GM19397 (cell line): ENCODE measurements at regions not wholly inside any gene's neighbourhood (a gene's known extent, or its start where the extent isn't known, plus 50 kb on each side); places are given as distances from the start of the nearest gene placed in this dataset.

Source experiments
- ATAC-seq: cut with Tn5 transposase; IDR thresholded peaks from one replicate; pipeline ENCODE4 v1.9.1; 2021; ENCODE audit warnings: mild to moderate bottlenecking, moderate library complexity; ENCODE audit not compliant: unreplicated experiment

GRCh38 chr16:85162478-85163277, 50.4 kb upstream of the CIBAR2 start:
- no peak for ATAC-seq

- no peak for ATAC-seq
Measured at GRCh38 chr16:85163278-85164112, 51.2 kb upstream of the CIBAR2 start.

- no peak for ATAC-seq
Measured at GRCh38 chr16:85164431-85164830, 52.2 kb upstream of the CIBAR2 start.

GRCh38 chr16:85164838-85165516, 52.7 kb upstream of the CIBAR2 start:
- no peak for ATAC-seq

- ATAC-seq = no peak
Measured at GRCh38 chr16:85165781-85166180, 53.5 kb upstream of the CIBAR2 start.

GRCh38 chr16:85166281-85166680, 54.0 kb upstream of the CIBAR2 start:
- ATAC-seq = no peak

GRCh38 chr16:85166699-85167588, 54.7 kb upstream of the CIBAR2 start:
- ATAC-seq = no peak

- no peak for ATAC-seq
Measured at GRCh38 chr16:85167589-85168537, 55.6 kb upstream of the CIBAR2 start.

GRCh38 chr16:85168732-85169256, 56.5 kb upstream of the CIBAR2 start:
- ATAC-seq = no peak

- ATAC-seq = no peak
Measured at GRCh38 chr16:85169333-85170065, 57.2 kb upstream of the CIBAR2 start.

GRCh38 chr16:85170066-85170491, 57.8 kb upstream of the CIBAR2 start:
- ATAC-seq = no peak

- no peak for ATAC-seq
Measured at GRCh38 chr16:85170590-85171003, 58.3 kb upstream of the CIBAR2 start.

- ATAC-seq = no peak
Measured at GRCh38 chr16:85171004-85171758, 58.9 kb upstream of the CIBAR2 start.

- ATAC-seq = no peak
Measured at GRCh38 chr16:85171759-85172454, 59.6 kb upstream of the CIBAR2 start.

- ATAC-seq = no peak
Measured at GRCh38 chr16:85172455-85173145, 60.3 kb upstream of the CIBAR2 start.

GRCh38 chr16:85173146-85173980, 61.1 kb upstream of the CIBAR2 start:
- ATAC-seq = no peak
